HG03066 (cell line): ENCODE measurements at regions not wholly inside any gene's neighbourhood (a gene's known extent, or its start where the extent isn't known, plus 50 kb on each side); places are given as distances from the start of the nearest gene placed in this dataset.
"Not testable (repeated sequence)": the region's sequence is repeated elsewhere in the genome, so short reads cannot be mapped to it uniquely, and the experiment has no call there.

Experiments
- ATAC-seq: cut with Tn5 transposase; IDR thresholded peaks from one replicate; pipeline ENCODE4 v1.9.1; 2021; ENCODE audit warnings: low read depth; ENCODE audit not compliant: unreplicated experiment

- ATAC-seq, result not testable (repeated sequence)
These were observed 575.5 kb downstream of the TTLL7 start for GRCh38 chr1:83423382-83423781.

- ATAC-seq, result no peak
These were observed 580.4 kb downstream of the TTLL7 start for GRCh38 chr1:83418558-83418957.

GRCh38 chr1:83413839-83414107 lies 585.2 kb downstream of the TTLL7 start:
- not testable (repeated sequence) for ATAC-seq

GRCh38 chr1:83410746-83411413 lies 588.1 kb downstream of the TTLL7 start:
- ATAC-seq, result not testable (repeated sequence)

- ATAC-seq, result not testable (repeated sequence)
These were observed 592.1 kb downstream of the TTLL7 start for GRCh38 chr1:83406693-83407371.

- peak; percentile 51 for ATAC-seq
These were observed 593.1 kb downstream of the TTLL7 start for GRCh38 chr1:83405789-83406188.

- not testable (repeated sequence) for ATAC-seq
These were observed 595.4 kb downstream of the TTLL7 start for GRCh38 chr1:83403500-83403899.

GRCh38 chr1:83401146-83401545 lies 597.8 kb downstream of the TTLL7 start:
- ATAC-seq, result not testable (repeated sequence)

GRCh38 chr1:83400173-83400572 lies 598.8 kb downstream of the TTLL7 start:
- not testable (repeated sequence) for ATAC-seq

GRCh38 chr1:83398125-83398524 lies 600.8 kb downstream of the TTLL7 start:
- not testable (repeated sequence) for ATAC-seq

- ATAC-seq, result not testable (repeated sequence)
These were observed 603.8 kb downstream of the TTLL7 start for GRCh38 chr1:83395130-83395529.

- not testable (repeated sequence) for ATAC-seq
These were observed 612.0 kb downstream of the TTLL7 start for GRCh38 chr1:83386946-83387345.

- not testable (repeated sequence) for ATAC-seq
These were observed 615.8 kb downstream of the TTLL7 start for GRCh38 chr1:83383107-83383506.

- not testable (repeated sequence) for ATAC-seq
These were observed 625.9 kb downstream of the TTLL7 start for GRCh38 chr1:83373018-83373417.

GRCh38 chr1:83369853-83370252 lies 629.1 kb downstream of the TTLL7 start:
- not testable (repeated sequence) for ATAC-seq

GRCh38 chr1:83365320-83365719 lies 633.6 kb downstream of the TTLL7 start:
- ATAC-seq, result not testable (repeated sequence)

- ATAC-seq, result not testable (repeated sequence)
These were observed 653.6 kb downstream of the TTLL7 start for GRCh38 chr1:83345375-83345774.

GRCh38 chr1:83343767-83344166 lies 655.2 kb downstream of the TTLL7 start:
- ATAC-seq, result not testable (repeated sequence)

GRCh38 chr1:83342995-83343394 lies 655.9 kb downstream of the TTLL7 start:
- ATAC-seq, result not testable (repeated sequence)

GRCh38 chr1:83332308-83332707 lies 666.6 kb downstream of the TTLL7 start:
- ATAC-seq, result not testable (repeated sequence)

- no peak for ATAC-seq
These were observed 680.6 kb downstream of the TTLL7 start for GRCh38 chr1:83318366-83318765.

- not testable (repeated sequence) for ATAC-seq
These were observed 683.5 kb downstream of the TTLL7 start for GRCh38 chr1:83315446-83315845.
